ENCODE measurements at regions not wholly inside any gene's neighbourhood (a gene's known extent, or its start where the extent isn't known, plus 50 kb on each side); places are given as distances from the start of the nearest gene placed in this dataset.
"Not testable (repeated sequence)": the region's sequence is repeated elsewhere in the genome, so short reads cannot be mapped to it uniquely, and the experiment has no call there.

- DNase-seq = no peak
Observed at GRCh38 chr4:83758285-83758684, 222.4 kb downstream of the GPAT3 start.

- no peak for DNase-seq
Observed at GRCh38 chr4:83757121-83757621, 221.3 kb downstream of the GPAT3 start.

GRCh38 chr4:83753260-83753659, 217.4 kb downstream of the GPAT3 start:
- no peak for DNase-seq

GRCh38 chr4:83751336-83751949, 215.5 kb downstream of the GPAT3 start:
- DNase-seq = no peak

- DNase-seq = no peak
Observed at GRCh38 chr4:83748711-83749110, 212.8 kb downstream of the GPAT3 start.

GRCh38 chr4:83738895-83739294, 203.0 kb downstream of the GPAT3 start:
- no peak for DNase-seq

GRCh38 chr4:83734576-83734975, 198.7 kb downstream of the GPAT3 start:
- no peak for DNase-seq

GRCh38 chr4:83732114-83732635, 196.3 kb downstream of the GPAT3 start:
- no peak for DNase-seq

- no peak for DNase-seq
Observed at GRCh38 chr4:83731609-83732008, 195.7 kb downstream of the GPAT3 start.

GRCh38 chr4:83730958-83731357, 195.1 kb downstream of the GPAT3 start:
- DNase-seq = not testable (repeated sequence)

GRCh38 chr4:83728191-83728590, 192.3 kb downstream of the GPAT3 start:
- DNase-seq = no peak

GRCh38 chr4:83725336-83726085, 189.6 kb downstream of the GPAT3 start:
- DNase-seq = no peak

GRCh38 chr4:83724485-83725335, 188.8 kb downstream of the GPAT3 start:
- no peak for DNase-seq

GRCh38 chr4:83723609-83724008, 187.7 kb downstream of the GPAT3 start:
- no peak for DNase-seq

GRCh38 chr4:83722730-83723269, 186.9 kb downstream of the GPAT3 start:
- DNase-seq = no peak

- no peak for DNase-seq
Observed at GRCh38 chr4:83716874-83717273, 181.0 kb downstream of the GPAT3 start.

GRCh38 chr4:83712890-83713289, 177.0 kb downstream of the GPAT3 start:
- DNase-seq = no peak

- DNase-seq = no peak
Observed at GRCh38 chr4:83709627-83710026, 173.7 kb downstream of the GPAT3 start.

GRCh38 chr4:83708500-83709175, 172.7 kb downstream of the GPAT3 start:
- DNase-seq = no peak

GRCh38 chr4:83704786-83705185, 168.9 kb downstream of the GPAT3 start:
- DNase-seq = no peak

GRCh38 chr4:83703752-83704151, 167.8 kb downstream of the GPAT3 start:
- DNase-seq = no peak

- no peak for DNase-seq
Observed at GRCh38 chr4:83701041-83701440, 165.1 kb downstream of the GPAT3 start.

Data from amniotic stem cell (primary cell).